CD14-positive monocyte (primary cell): ENCODE measurements at regions not wholly inside any gene's neighbourhood (a gene's known extent, or its start where the extent isn't known, plus 50 kb on each side); places are given as distances from the start of the nearest gene placed in this dataset.

Experiments
- DNase-seq, 3 donors: peaks; one replicate each; pipeline ENCODE4 v3.0.0-alpha.2; 2011 to 2022
- H2AFZ ChIP-seq: 2 replicates; pipeline ENCODE4 v1.6.0; 2012; ENCODE audit warnings: mild to moderate bottlenecking, low read depth, low read length, inconsistent platforms; ENCODE audit not compliant: insufficient read depth, poor library complexity, severe bottlenecking
- H3K27ac ChIP-seq, 2 donors: 1 replicate in 1 of 2; 2 replicates in 1 of 2; pipeline ENCODE4 v1.5.1; 2012 to 2013; ENCODE audit warnings: low read length in 2 of 2, control low read depth in 1 of 2, inconsistent platforms in 1 of 2, low read depth in 1 of 2, mild to moderate bottlenecking in 1 of 2
- H3K27me3 ChIP-seq, 2 donors: one replicate each; pipeline versions ENCODE4 v1.6.0 to v1.6.1; 2011 to 2013; ENCODE audit warnings: low read length in 2 of 2; ENCODE audit not compliant: control insufficient read depth in 2 of 2, insufficient read depth in 2 of 2
- H3K36me3 ChIP-seq, 2 donors: replicated peaks in 1 of 2; 1 replicate in 1 of 2; 2 replicates in 1 of 2; pipeline versions ENCODE4 v1.5.1 to v1.6.1; 2012 to 2013; ENCODE audit warnings: low read length in 2 of 2, control low read depth in 1 of 2, inconsistent platforms in 1 of 2, mild to moderate bottlenecking in 1 of 2; ENCODE audit not compliant: insufficient read depth in 2 of 2, control insufficient read depth in 1 of 2
- H3K4me1 ChIP-seq, 2 donors: 1 replicate in 1 of 2; 2 replicates in 1 of 2; pipeline versions ENCODE4 v1.5.1 to v1.6.1; 2012 to 2013; ENCODE audit warnings: low read length in 2 of 2, control low read depth in 1 of 2, inconsistent platforms in 1 of 2, mild to moderate bottlenecking in 1 of 2, moderate library complexity in 1 of 2; ENCODE audit not compliant: insufficient read depth in 2 of 2, control insufficient read depth in 1 of 2
- H3K4me2 ChIP-seq: replicated peaks from 2 replicates; pipeline ENCODE3; 2012; ENCODE audit warnings: low read length, moderate library complexity, mild to moderate bottlenecking; ENCODE audit not compliant: poor library complexity, severe bottlenecking; ENCODE audit errors: extremely low read depth
- H3K4me3 ChIP-seq, 3 experiments: fragments of 200-600 bp in 1 of 3; sonication (generic) in 1 of 3; replicated peaks in 1 of 3; 1 replicate in 2 of 3; 2 replicates in 1 of 3; pipeline ENCODE4 v1.5.1; 2011 to 2013; ENCODE audit warnings: low read length in 3 of 3, mild to moderate bottlenecking in 3 of 3, control low read depth in 2 of 3, low read depth in 2 of 3, inconsistent platforms in 1 of 3, moderate library complexity in 1 of 3
- H3K79me2 ChIP-seq: 2 replicates; pipeline ENCODE4 v1.6.0; 2012; ENCODE audit warnings: mild to moderate bottlenecking, control low read depth, inconsistent platforms, low read length, moderate library complexity; ENCODE audit not compliant: insufficient read depth
- H3K9ac ChIP-seq: 2 replicates; pipeline ENCODE4 v1.6.0; 2017; ENCODE audit warnings: low read length, mild to moderate bottlenecking; ENCODE audit not compliant: insufficient read depth, poor library complexity, severe bottlenecking
- H3K9me3 ChIP-seq, 2 donors: replicated peaks in 1 of 2; 1 replicate in 1 of 2; 2 replicates in 1 of 2; pipeline versions ENCODE4 v1.5.1 to v1.6.1; 2012 to 2013; ENCODE audit warnings: low read length in 2 of 2, control low read depth in 1 of 2; ENCODE audit not compliant: control insufficient read depth in 1 of 2, insufficient read depth in 1 of 2
- H4K20me1 ChIP-seq: 2 replicates; pipeline ENCODE4 v1.6.0; 2012; ENCODE audit warnings: mild to moderate bottlenecking, low read length, control low read depth, moderate library complexity; ENCODE audit not compliant: insufficient read depth
- H3K27ac Mint-ChIP-seq, 7 donors: one replicate each; pipeline ENCODE4 v1.8.0; 2020; ENCODE audit warnings: mild to moderate bottlenecking in 7 of 7, mixed read lengths in 7 of 7, moderate library complexity in 6 of 7, inconsistent platforms in 2 of 7
- H3K27me3 Mint-ChIP-seq, 3 donors: one replicate each; pipeline ENCODE4 v1.8.0; 2021 to 2022; ENCODE audit warnings: low read depth in 3 of 3, mild to moderate bottlenecking in 3 of 3, mixed read lengths in 3 of 3, moderate library complexity in 3 of 3, inconsistent platforms in 1 of 3
- H3K36me3 Mint-ChIP-seq, 2 donors: one replicate each; pipeline ENCODE4 v1.8.0; 2020; ENCODE audit warnings: mixed read lengths in 2 of 2, inconsistent platforms in 1 of 2, mild to moderate bottlenecking in 1 of 2
- H3K4me1 Mint-ChIP-seq: one replicate; pipeline ENCODE4 v1.8.0; 2020; ENCODE audit warnings: mild to moderate bottlenecking, mixed read lengths
- H3K4me3 Mint-ChIP-seq, 2 donors: one replicate each; pipeline ENCODE4 v1.8.0; 2020; ENCODE audit warnings: mild to moderate bottlenecking in 2 of 2, mixed read lengths in 2 of 2, moderate library complexity in 1 of 2
- H3K9me3 Mint-ChIP-seq, 7 donors: one replicate each; pipeline ENCODE4 v1.8.0; 2020 to 2022; ENCODE audit warnings: mixed read lengths in 7 of 7, mild to moderate bottlenecking in 6 of 7, moderate library complexity in 6 of 7, inconsistent platforms in 2 of 7
- WGBS: methylation state at CpG from one replicate; pipeline ENCODE4 v1.1.5; 2013; ENCODE audit warnings: missing lambda C conversion rate; ENCODE audit not compliant: insufficient coverage; 5-methylcytosine and 5-hydroxymethylcytosine counted together
- intact Hi-C, 2 donors: fragments of 100-400 bp; cut with micrococcal nuclease; formaldehyde crosslinking; loops; one replicate each; pipeline versions ENCODE4 v1.15.0 to v1.15.1; 2023
- TF ChIP-seq, protein P1 (sequence below): fragments of 200-600 bp; IDR thresholded peaks from one replicate; pipeline ENCODE4 v1.8.0; 2022; ENCODE audit warnings: antibody characterized with exemption, mild to moderate bottlenecking

DNA sequence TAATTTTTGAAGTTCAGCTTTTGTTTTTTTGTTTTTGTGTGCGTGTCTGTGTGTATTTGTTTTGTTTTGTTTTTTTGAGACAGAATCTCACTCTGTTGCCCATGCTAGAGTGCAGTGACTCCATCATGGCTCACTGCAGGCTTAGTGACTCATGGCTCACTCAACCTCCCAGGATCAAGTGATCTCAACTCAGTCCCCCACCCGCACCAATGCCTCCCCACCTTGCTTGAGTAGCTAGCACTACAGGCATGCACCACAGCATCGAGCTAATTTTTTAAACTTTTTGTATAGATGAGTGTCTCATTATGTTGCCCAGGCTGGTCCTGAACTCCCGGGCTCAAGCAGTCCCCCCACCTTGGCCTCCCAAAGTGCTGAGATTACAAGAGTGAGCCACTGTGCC lies 981.4 kb downstream of the BCL11B start:
- Mint-ChIP-seq H3K27ac (no peak overlapping the region), H3K4me1 (no peaks in the 10 kb centered on the region), H3K36me3 (no peaks in the 10 kb centered on the region), H3K27me3 (no peaks in the 10 kb centered on the region), H3K9me3 (peaks cover 9 to 16% (median 13%) of the 10 kb centered on the region in 7 donors), H3K4me3 (no peak overlapping the region)
- Histone ChIP-seq H4K20me1 (no peaks in the 10 kb centered on the region), H2AFZ (no peak overlapping the region), H3K4me3 (no peak overlapping the region), H3K36me3 (no peaks in the 10 kb centered on the region), H3K4me1 (no peaks in the 10 kb centered on the region), H3K9ac (no peak overlapping the region), H3K4me2 (no peak overlapping the region), H3K27me3 (no peaks in the 10 kb centered on the region), H3K79me2 (no peaks in the 10 kb centered on the region), H3K27ac (no peak overlapping the region), H3K9me3 (peaks cover 0 to 22% of the 10 kb centered on the region in 2 donors)
- DNase-seq: no peak
- intact Hi-C loops: no loop called here
- TF ChIP-seq, protein P1, sequence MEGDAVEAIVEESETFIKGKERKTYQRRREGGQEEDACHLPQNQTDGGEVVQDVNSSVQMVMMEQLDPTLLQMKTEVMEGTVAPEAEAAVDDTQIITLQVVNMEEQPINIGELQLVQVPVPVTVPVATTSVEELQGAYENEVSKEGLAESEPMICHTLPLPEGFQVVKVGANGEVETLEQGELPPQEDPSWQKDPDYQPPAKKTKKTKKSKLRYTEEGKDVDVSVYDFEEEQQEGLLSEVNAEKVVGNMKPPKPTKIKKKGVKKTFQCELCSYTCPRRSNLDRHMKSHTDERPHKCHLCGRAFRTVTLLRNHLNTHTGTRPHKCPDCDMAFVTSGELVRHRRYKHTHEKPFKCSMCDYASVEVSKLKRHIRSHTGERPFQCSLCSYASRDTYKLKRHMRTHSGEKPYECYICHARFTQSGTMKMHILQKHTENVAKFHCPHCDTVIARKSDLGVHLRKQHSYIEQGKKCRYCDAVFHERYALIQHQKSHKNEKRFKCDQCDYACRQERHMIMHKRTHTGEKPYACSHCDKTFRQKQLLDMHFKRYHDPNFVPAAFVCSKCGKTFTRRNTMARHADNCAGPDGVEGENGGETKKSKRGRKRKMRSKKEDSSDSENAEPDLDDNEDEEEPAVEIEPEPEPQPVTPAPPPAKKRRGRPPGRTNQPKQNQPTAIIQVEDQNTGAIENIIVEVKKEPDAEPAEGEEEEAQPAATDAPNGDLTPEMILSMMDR: no peak
- WGBS: 100% methylated on average over 1 of the region's 4 CpGs

DNA sequence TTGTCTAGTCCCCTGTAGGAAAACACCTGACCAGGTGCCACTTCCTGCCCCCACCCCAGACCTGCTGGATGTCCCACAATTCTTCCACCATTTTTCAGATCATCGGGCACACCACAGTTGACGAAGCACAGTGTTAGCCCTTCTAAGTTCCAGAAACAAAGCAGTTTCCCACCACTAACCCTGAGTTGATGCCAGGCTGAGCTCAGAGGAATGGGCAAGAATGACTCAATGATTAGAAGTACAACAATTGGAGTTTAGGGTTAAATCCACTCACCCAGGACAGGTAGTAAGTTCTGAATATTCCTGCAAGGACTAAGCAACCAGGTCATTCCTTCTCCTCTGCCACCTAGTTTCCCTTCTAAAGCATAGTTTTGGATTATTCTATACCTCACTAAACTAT lies 979.8 kb downstream of the BCL11B start:
- intact Hi-C loops: no loop called here
- no CpG with 5 or more reads among the region's 2 CpGs for WGBS
- TF ChIP-seq, protein P1: no peak

More for the DNA sequence above, 979.8 kb downstream of the BCL11B start:
- H3K27me3 Mint-ChIP-seq: no peaks in the 10 kb centered on the region
- no peak overlapping the region for H3K27ac ChIP-seq
- H3K4me1 Mint-ChIP-seq: no peaks in the 10 kb centered on the region
- peaks cover 7 to 19% (median 16%) of the 10 kb centered on the region in 7 donors for H3K9me3 Mint-ChIP-seq
- peaks cover 0 to 25% of the 10 kb centered on the region in 2 donors for H3K9me3 ChIP-seq
- no peaks in the 10 kb centered on the region for H3K36me3 ChIP-seq
- H3K4me3 Mint-ChIP-seq: no peak overlapping the region
- H3K36me3 Mint-ChIP-seq: no peaks in the 10 kb centered on the region
- no peak overlapping the region for H2AFZ ChIP-seq
- H3K27me3 ChIP-seq: no peaks in the 10 kb centered on the region
- no peaks in the 10 kb centered on the region for H4K20me1 ChIP-seq
- H3K4me1 ChIP-seq: no peaks in the 10 kb centered on the region
- no peak for DNase-seq
- no peaks in the 10 kb centered on the region for H3K79me2 ChIP-seq
- H3K4me2 ChIP-seq: no peak overlapping the region
- no peak overlapping the region for H3K27ac Mint-ChIP-seq
- H3K4me3 ChIP-seq: no peak overlapping the region
- H3K9ac ChIP-seq: no peak overlapping the region
